ENCODE measurements at regions not wholly inside any gene's neighbourhood (a gene's known extent, or its start where the extent isn't known, plus 50 kb on each side); places are given as distances from the start of the nearest gene placed in this dataset.
A peak's percentile ranks its signal among the peaks of the same experiment; 100 is the strongest.

DNA sequence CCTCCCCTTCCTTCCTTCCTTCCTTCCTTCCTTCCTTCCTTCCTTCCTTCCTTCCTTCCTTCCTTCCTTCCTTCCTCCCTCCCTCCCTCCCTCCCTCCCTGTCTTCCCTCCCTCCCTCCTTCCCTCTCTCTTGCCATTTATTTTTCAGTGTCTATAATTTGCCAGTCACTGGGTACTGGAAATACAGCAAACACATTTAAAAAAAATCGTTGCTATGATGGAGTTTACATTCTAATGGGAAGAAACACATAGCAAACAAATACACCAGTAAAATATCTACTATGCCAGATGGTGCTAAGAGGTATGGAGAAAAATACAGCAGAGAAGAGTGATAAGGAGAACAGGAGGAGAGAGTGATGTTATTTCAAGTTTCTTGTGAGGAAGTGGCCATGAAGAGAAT lies 309.5 kb downstream of the CTH start:
- DNase-seq (ENCODE audit: extremely low read depth in 1 of 4, low spot score in 3 of 4) (no peak), FAIRE-seq (no peak), ATAC-seq (no peak)
- Histone ChIP-seq H3K4me1 (replicated peaks in 1 of 2; ENCODE audit: control insufficient read depth in 2 of 2, insufficient read depth in 2 of 2, low read length in 2 of 2) (no peaks in the 10 kb centered on the region), H3K27ac (ENCODE audit: extremely low read depth, low read depth, low read length) (no peak overlapping the region), H3K9me1 (ENCODE audit: control insufficient read depth, insufficient read depth, low read length) (no peaks in the 10 kb centered on the region), H3K9me3 (replicated peaks; ENCODE audit: control insufficient read depth, insufficient read depth, low read depth, low read length) (no peaks in the 10 kb centered on the region), H4K20me1 (replicated peaks; ENCODE audit: control insufficient read depth, insufficient read depth, low read length) (no peaks in the 10 kb centered on the region), H2AFZ (ENCODE audit: low read depth, low read length) (peak overlapping the region; percentile 66), H3K9ac (ENCODE audit: insufficient read depth in 1 of 2, low read depth in 2 of 2, low read length in 2 of 2) (no peak overlapping the region), H3K4me2 (ENCODE audit: insufficient read depth, low read length) (0 out of 2 replicates have a peak overlapping the region, but pooled peaks have one; percentile 13), H3K27me3 (ENCODE audit: control insufficient read depth in 2 of 2, insufficient read depth in 2 of 2, low read length in 2 of 2) (no peaks in the 10 kb centered on the region), H3K36me3 (ENCODE audit: control insufficient read depth, insufficient read depth, low read length) (no peaks in the 10 kb centered on the region), H3K4me3 (no peak overlapping the region), H3K79me2 (ENCODE audit: control insufficient read depth, insufficient read depth, low read length) (no peaks in the 10 kb centered on the region)
- 0% methylated on average over 1 of the region's 1 CpG for WGBS (ENCODE audit: insufficient coverage, low coverage, missing lambda C conversion rate)
- in situ Hi-C loops (cut with MboI), result no loop called here
- peak; percentile 6; the same call in 1 of the 2 replicates for TF ChIP-seq CBFA2T3 (IDR thresholded peaks at IDR 0.05)
- no peak for TF ChIP-seq CCAR2 (IDR thresholded peaks at IDR 0.05; ENCODE audit: low read depth, low read length)
- 0 out of 2 replicates have a peak, but pooled peaks have one; percentile 38 for TF ChIP-seq SPI1 (IDR thresholded peaks at IDR 0.05; ENCODE audit: borderline replicate concordance, low read depth, low read length)
- peak; percentile 44 for TF ChIP-seq PCBP2 (IDR thresholded peaks at IDR 0.05; ENCODE audit: low read depth, low read length, poor library complexity, severe bottlenecking)
- no TSS peak for BruUV-seq (replicated peaks)
- ChIA-PET POLR2A (interaction anchor here (0.8 kb wide), 1 partner anchor 33 kb away, joined by 3 read pairs; no protein-coding TSS in a partner anchor), CTCF (ENCODE audit: low intra/inter-chr PET ratio) (no interaction called here)
- intact Hi-C loops (cut with micrococcal nuclease), result no loop called here

DNA sequence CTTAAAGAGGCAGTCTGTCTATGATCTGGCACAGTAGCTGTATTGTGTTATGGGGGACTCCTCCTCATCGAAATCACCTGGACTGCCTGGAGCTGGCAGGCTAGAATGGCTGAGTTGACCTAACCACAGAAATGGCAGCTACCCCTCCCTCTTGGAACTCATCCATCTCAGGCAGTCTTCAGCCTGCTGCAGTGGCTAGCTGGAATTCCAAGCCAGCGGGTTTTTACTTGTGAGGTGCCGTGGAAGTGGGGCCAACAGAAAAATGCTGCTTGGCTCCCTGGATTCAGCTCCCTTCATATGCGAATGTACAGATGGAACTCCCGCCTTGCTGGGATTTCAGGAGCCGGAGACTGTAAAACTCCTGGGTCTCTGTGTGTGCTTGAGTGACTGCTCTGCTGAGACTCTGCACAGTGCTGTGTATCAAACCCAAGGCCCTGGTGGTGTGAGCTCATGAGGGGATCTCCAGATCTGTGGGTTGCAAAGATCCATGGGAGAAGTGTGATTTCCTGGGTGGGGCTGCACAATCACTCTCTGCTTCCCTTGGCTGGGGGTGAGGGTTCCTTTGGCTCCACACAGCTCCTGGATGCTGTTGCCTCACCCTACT lies 316.9 kb downstream of the CTH start:
- H3K4me3 ChIP-seq, result no peak overlapping the region
- no peaks in the 10 kb centered on the region for H3K4me1 ChIP-seq (replicated peaks in 1 of 2; ENCODE audit: control insufficient read depth in 2 of 2, insufficient read depth in 2 of 2, low read length in 2 of 2)
- H3K36me3 ChIP-seq (ENCODE audit: control insufficient read depth, insufficient read depth, low read length), result no peaks in the 10 kb centered on the region
- H2AFZ ChIP-seq (ENCODE audit: low read depth, low read length), result 0 out of 2 replicates have a peak overlapping the region, but pooled peaks have one; percentile 13
- no peak overlapping the region for H3K4me2 ChIP-seq (ENCODE audit: insufficient read depth, low read length)
- 67% methylated on average over 6 of the region's 6 CpGs for WGBS (ENCODE audit: insufficient coverage, low coverage, missing lambda C conversion rate)
- H3K27me3 ChIP-seq (ENCODE audit: control insufficient read depth in 2 of 2, insufficient read depth in 2 of 2, low read length in 2 of 2), result no peaks in the 10 kb centered on the region
- ChIA-PET CTCF (ENCODE audit: low intra/inter-chr PET ratio) (no interaction called here), POLR2A (interaction anchor here (0.9 kb wide), 1 partner anchor 10 kb away, joined by 3 read pairs; no protein-coding TSS in a partner anchor)
- no peaks in the 10 kb centered on the region for H3K9me3 ChIP-seq (replicated peaks; ENCODE audit: control insufficient read depth, insufficient read depth, low read depth, low read length)
- in situ Hi-C loops (cut with MboI) (no loop called here), intact Hi-C loops (cut with micrococcal nuclease) (no loop called here)
- DNase-seq (ENCODE audit: extremely low read depth in 1 of 4, low spot score in 3 of 4), result no peak
- no peaks in the 10 kb centered on the region for H4K20me1 ChIP-seq (replicated peaks; ENCODE audit: control insufficient read depth, insufficient read depth, low read length)
- no peaks in the 10 kb centered on the region for H3K9me1 ChIP-seq (ENCODE audit: control insufficient read depth, insufficient read depth, low read length)
- no peaks in the 10 kb centered on the region for H3K79me2 ChIP-seq (ENCODE audit: control insufficient read depth, insufficient read depth, low read length)
- no peak overlapping the region for H3K27ac ChIP-seq (ENCODE audit: extremely low read depth, low read depth, low read length)
- BruUV-seq (replicated peaks), result no TSS peak
- ATAC-seq, result peak; percentile 29; the same call in 2 of the 3 replicates
- 0 out of 4 replicates have a peak overlapping the region, but pooled peaks of 1 of the 2 experiments have one; percentile 35 for H3K9ac ChIP-seq (ENCODE audit: insufficient read depth in 1 of 2, low read depth in 2 of 2, low read length in 2 of 2)
- no peak for FAIRE-seq
- TF ChIP-seq MAFK (IDR thresholded peaks at IDR 0.05; ENCODE audit: low read length) (no peak), XRCC3 (IDR thresholded peaks at IDR 0.05) (no peak), NUFIP1 (IDR thresholded peaks at IDR 0.05; ENCODE audit: partially characterized antibody) (no peak), OTX1 (CRISPR knock-in tag; IDR thresholded peaks at IDR 0.05) (no peak), PHTF2 (CRISPR knock-in tag; IDR thresholded peaks at IDR 0.05) (no peak), TFE3 (CRISPR knock-in tag; IDR thresholded peaks at IDR 0.05) (no peak)
- TF ChIP-seq, protein P1, sequence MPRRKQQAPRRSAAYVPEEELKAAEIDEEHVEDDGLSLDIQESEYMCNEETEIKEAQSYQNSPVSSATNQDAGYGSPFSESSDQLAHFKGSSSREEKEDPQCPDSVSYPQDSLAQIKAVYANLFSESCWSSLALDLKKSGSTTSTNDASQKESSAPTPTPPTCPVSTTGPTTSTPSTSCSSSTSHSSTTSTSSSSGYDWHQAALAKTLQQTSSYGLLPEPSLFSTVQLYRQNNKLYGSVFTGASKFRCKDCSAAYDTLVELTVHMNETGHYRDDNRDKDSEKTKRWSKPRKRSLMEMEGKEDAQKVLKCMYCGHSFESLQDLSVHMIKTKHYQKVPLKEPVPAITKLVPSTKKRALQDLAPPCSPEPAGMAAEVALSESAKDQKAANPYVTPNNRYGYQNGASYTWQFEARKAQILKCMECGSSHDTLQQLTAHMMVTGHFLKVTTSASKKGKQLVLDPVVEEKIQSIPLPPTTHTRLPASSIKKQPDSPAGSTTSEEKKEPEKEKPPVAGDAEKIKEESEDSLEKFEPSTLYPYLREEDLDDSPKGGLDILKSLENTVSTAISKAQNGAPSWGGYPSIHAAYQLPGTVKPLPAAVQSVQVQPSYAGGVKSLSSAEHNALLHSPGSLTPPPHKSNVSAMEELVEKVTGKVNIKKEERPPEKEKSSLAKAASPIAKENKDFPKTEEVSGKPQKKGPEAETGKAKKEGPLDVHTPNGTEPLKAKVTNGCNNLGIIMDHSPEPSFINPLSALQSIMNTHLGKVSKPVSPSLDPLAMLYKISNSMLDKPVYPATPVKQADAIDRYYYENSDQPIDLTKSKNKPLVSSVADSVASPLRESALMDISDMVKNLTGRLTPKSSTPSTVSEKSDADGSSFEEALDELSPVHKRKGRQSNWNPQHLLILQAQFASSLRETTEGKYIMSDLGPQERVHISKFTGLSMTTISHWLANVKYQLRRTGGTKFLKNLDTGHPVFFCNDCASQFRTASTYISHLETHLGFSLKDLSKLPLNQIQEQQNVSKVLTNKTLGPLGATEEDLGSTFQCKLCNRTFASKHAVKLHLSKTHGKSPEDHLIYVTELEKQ (CRISPR knock-in tag; IDR thresholded peaks at IDR 0.05), result no peak

All from K562 (cell line).